HG02943 (cell line): ENCODE measurements at regions not wholly inside any gene's neighbourhood (a gene's known extent, or its start where the extent isn't known, plus 50 kb on each side); places are given as distances from the start of the nearest gene placed in this dataset.

Experiments used
- ATAC-seq: cut with Tn5 transposase; IDR thresholded peaks from one replicate; pipeline ENCODE4 v1.9.1; 2021; ENCODE audit warnings: mild to moderate bottlenecking, low read depth, moderate library complexity; ENCODE audit not compliant: unreplicated experiment

GRCh38 chr1:165075725-165076370 lies 280.7 kb downstream of the LMX1A start:
- no peak for ATAC-seq

DNA sequence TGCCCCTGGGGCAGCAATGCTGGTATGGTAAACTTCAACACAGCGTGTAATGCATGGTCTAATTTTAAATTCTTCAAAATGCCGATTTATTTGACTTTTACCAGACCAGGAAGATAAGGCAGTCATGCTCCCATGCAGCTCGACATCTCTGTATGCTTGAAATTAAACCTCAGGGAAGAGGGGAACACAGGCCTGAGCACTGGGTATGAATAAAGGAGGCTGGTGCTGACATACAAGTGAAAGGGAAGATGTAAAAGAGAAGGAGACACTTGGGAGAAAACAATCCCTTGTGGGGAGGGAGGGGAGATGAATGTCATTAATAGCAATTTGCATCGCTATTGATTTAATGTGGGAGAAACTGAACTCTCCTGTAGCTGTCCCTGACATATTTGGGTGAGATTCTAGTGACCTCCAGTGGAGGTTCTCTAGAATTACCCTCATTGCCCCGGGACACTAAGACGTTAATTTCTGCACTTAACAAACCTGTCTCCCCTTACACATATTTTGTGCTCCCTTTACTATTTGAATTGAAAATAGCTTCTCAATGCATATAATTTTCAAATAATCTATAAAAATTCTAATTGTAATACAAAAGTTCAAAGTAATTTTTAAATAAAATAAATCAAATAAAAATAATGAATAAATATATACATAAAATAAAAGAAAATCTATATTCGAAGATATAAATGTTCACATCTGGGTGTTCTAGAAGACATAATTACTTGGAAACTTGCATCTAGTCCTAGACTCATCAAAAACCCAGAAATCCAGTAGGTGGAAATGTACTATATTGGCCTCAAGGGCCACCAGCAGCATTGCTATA lies 283.1 kb downstream of the LMX1A start:
- ATAC-seq: no peak

DNA sequence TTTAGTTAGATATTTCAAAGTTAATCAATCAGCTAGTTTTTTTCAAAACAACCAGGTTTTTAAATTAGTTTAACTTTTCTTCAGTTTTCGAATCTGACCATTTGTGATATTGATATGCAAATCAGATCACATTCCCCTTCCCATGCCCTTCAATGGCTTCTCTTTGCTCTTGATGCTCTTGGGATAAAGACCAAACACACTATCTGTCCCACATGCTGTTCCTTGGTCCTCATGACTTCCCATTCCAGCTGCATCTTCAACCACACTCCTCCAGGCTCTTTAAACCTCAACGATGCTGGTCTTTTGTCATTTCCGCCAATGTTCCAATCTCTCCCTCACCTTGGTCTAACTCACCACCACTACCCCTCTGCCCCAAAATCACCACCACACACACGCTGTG lies 285.8 kb downstream of the LMX1A start:
- ATAC-seq: no peak

DNA sequence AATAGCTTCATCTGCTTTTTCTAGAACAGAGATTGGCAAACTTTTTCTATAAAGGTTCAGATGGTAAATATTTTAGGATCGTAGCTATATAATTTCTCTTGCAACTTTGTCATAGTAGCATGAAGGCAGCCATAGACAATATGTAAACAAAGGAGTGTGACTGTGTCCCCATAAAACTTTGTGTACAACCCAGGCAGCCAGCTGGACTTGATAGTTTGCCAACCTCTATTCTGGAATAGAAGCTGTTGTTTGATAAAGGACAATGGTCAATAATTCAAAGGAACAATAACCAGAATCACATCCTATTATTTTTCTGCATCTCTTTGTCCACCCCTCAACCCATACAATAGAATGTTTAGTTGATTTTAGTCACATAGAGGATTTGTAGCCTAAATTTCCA lies 286.7 kb downstream of the LMX1A start:
- ATAC-seq: no peak

- no peak for ATAC-seq
Observed at GRCh38 chr1:165068741-165069140, 287.8 kb downstream of the LMX1A start.

DNA sequence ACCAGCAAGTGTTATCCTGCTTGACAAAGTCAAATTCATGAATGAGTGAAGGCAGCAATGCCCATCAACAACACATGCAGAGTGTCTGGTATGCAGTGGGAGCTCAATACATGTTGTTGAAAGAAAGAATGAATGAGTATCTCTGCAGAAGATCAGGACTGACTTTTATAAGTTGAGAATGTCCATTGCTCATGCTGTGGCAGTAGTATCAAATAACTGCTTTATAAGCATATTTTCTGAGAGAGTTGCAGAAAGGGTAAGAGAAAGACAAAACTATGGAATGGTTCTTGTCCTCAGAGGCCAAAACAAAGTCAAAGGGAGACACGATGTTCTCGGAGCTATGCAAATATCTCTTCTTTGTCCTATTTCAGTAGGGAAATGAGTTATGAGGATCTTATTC lies 288.7 kb downstream of the LMX1A start:
- no peak for ATAC-seq

DNA sequence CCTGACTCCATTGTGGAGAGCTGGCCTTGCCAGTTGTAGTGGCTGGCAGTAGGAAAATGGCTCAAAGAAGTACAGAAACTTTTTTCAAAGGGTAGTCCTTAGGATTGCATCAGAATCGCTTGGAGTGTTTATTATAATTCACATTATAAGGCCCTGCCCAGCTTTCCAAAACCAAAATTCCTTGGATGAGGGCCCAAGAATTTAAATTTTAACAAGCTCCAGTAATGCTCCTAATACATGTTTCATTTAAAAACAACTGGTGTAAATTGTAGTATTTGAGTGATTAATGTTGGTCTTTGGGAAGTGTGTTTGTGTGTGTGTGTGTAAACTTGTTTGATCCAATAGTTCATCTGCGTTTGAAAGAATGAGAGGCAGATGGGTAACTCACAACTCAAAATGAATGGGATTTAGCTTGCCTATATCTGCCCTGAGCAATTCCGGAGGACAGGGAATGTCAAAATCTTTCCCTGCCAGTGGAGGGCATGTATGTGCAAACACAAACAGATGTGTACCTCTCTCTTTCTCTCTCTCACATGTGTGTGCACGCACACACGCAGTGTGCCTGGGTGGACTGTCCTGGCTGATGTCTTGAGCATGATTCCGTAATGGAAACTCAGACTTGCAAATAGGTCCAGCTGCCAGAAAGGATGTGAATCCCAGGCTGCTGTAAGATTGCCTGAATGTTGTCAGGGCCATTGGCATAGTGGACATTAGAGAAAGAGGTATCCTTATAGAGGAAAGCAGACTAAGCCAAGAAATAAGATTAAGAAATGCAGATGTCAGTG lies 293.1 kb downstream of the LMX1A start:
- no peak for ATAC-seq

DNA sequence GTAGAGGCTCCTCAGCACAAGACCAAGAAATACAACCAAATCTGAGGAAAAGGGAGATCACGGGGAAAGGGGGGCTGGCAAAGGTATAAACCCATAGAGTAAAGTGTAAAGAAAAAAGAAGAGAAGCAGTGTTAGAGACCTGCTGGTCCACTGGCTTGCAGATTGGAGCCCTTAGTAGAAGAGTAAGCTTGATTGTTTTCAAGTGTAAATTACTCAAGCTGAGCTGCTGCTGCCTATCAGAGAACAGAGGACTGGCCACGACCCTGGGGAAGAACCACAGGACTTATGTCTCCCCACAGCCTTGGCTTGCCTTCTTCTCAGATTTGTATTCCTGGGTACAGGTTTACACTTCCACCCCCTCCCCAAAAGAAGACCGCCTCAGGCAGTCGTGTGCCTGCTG lies 294.2 kb downstream of the LMX1A start:
- ATAC-seq: no peak

GRCh38 chr1:165060285-165060793 lies 296.2 kb downstream of the LMX1A start:
- ATAC-seq: no peak

- no peak for ATAC-seq
Observed at GRCh38 chr1:165057956-165058355, 298.6 kb downstream of the LMX1A start.

GRCh38 chr1:165056914-165057313 lies 299.6 kb downstream of the LMX1A start:
- ATAC-seq: no peak

DNA sequence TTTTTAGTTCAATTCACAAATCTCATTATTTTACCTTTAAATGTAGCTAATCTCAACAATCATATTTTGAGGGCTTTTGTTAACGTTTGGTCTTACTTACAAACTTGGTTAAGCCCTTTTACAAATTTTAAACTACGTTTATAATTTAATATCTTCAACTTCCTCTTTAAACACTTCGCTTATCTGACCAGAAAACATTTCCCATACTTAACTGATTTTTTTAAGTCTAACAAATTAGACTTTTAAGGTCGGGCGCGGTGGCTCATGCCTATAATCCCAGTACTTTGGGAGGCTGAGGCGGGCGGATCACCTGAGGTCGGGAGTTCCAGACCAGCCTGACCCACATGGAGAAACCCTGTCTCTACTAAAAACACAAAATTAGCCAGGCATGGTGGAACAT lies 300.9 kb downstream of the LMX1A start:
- no peak for ATAC-seq

DNA sequence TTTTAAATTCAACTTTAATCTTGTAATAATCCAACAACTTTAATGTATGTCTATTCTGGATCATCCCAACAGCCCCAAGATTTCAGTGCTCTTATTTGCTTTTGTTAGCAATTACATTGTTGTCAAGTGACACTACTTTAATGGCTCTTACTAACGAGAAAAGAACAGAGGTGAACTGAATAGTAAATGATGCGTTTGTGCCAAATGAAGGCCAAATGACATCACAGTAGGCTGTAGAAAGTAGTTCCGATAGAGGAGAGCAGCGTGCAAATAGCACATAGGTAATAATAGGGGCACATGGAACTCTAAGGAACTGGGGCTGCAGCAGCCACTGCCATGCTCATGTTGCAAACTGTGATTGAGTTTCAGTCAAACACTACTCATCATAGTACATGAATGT lies 301.9 kb downstream of the LMX1A start:
- no peak for ATAC-seq

GRCh38 chr1:165053351-165053750 lies 303.2 kb downstream of the LMX1A start:
- ATAC-seq: no peak

- no peak for ATAC-seq
Observed at GRCh38 chr1:165052936-165053335, 303.6 kb downstream of the LMX1A start.

- no peak for ATAC-seq
Observed at GRCh38 chr1:165052431-165052830, 304.1 kb downstream of the LMX1A start.

GRCh38 chr1:165050246-165050645 lies 306.3 kb downstream of the LMX1A start:
- no peak for ATAC-seq

DNA sequence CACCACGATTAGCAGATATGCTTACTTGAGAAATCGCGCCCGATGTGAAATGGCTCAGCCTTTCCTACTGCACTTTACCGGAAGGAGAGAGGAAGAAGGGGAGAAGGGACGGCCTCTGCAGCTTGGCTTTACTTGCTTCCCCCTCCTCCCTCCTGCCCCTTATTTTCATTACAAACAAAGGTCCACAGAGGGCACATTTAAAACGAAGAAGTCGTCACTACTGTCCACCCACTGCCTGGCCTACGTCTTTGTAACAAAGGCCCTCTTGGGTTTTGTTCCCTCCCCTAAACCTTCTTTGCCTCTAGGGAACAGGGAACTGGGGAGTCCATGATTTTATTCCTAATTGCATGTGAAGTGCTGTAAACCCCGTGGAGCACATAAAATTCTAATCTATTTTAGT lies 308.5 kb downstream of the LMX1A start:
- no peak for ATAC-seq

DNA sequence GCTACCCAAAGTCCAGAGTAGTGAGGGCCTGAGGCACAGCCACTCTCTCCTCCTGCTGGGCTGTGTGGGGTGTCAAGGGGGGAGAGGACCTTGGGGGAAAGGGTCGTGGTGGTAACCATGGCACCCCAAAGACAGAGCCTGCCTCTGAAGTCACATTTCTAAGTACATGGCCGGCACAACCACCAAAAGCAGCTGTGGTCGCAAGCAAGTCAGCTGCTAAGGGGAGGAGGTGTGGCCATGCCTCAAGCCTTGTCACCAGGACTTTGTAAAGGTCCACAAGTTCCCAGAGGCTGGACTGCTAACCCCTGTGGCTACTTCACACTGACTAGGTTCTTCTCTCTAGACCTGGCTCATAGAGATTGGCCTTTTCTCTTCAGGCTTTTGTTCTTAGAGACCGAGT lies 310.6 kb downstream of the LMX1A start:
- ATAC-seq: no peak

DNA sequence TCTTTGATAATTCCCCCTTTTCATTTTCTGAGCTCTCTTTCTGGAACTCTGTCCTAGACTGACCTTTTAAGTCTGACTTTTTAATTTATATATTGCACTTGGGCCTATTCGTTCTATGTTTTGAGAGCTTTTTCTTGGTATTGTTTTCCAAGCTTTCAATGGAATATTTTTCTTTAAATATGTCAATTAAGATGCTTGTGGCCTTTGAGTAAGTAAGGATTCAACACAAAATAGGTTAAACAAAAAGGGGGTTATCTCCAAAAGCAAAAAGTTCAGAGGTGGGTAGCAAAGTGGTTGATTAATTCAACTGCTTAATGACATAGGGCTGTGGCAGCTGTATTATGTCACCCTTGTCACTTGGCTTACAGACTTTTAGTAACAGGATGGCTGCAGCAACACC lies 315.9 kb downstream of the LMX1A start:
- no peak for ATAC-seq

DNA sequence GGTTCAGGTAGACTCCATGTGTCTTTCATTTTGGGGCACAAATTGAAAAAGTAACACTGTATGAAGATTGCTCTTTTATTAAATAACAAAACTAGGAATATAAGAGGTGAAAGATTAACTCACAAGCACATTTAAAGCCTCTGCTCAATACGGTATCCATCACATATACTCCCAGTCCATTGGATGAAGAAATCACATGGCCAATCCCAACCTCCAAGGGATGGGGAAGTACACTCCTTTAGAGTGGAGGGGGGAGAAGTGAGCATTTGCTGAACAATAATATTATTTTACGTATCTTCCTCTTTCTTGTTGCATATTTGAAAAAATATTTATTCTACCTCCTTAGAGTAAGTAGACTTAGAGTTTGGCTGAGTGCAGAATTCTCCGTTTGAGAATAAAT lies 316.5 kb downstream of the LMX1A start:
- ATAC-seq: no peak
